HG02571 (cell line): ENCODE measurements at regions not wholly inside any gene's neighbourhood (a gene's known extent, or its start where the extent isn't known, plus 50 kb on each side); places are given as distances from the start of the nearest gene placed in this dataset.

ENCODE experiments used
- ATAC-seq: cut with Tn5 transposase; IDR thresholded peaks from one replicate; pipeline ENCODE4 v1.9.1; 2021; ENCODE audit warnings: mild to moderate bottlenecking, moderate library complexity; ENCODE audit not compliant: unreplicated experiment

- no peak for ATAC-seq
These were observed 907.6 kb downstream of the EPHA4 start for GRCh38 chr2:220664272-220665107.

GRCh38 chr2:220665108-220665471, 907.0 kb downstream of the EPHA4 start:
- no peak for ATAC-seq

- no peak for ATAC-seq
These were observed 902.8 kb downstream of the EPHA4 start for GRCh38 chr2:220669324-220669723.

- no peak for ATAC-seq
These were observed 901.6 kb downstream of the EPHA4 start for GRCh38 chr2:220670511-220670910.

- ATAC-seq: no peak
These were observed 898.8 kb downstream of the EPHA4 start for GRCh38 chr2:220673151-220673874.

- ATAC-seq: no peak
These were observed 898.1 kb downstream of the EPHA4 start for GRCh38 chr2:220674033-220674432.

GRCh38 chr2:220676695-220677094, 895.4 kb downstream of the EPHA4 start:
- no peak for ATAC-seq

- no peak for ATAC-seq
These were observed 893.2 kb downstream of the EPHA4 start for GRCh38 chr2:220678943-220679342.

GRCh38 chr2:220682616-220683015, 889.5 kb downstream of the EPHA4 start:
- ATAC-seq: no peak

- no peak for ATAC-seq
These were observed 888.0 kb downstream of the EPHA4 start for GRCh38 chr2:220684099-220684498.

GRCh38 chr2:220687231-220687843, 884.8 kb downstream of the EPHA4 start:
- peak; percentile 90 for ATAC-seq

- ATAC-seq: no peak
These were observed 876.5 kb downstream of the EPHA4 start for GRCh38 chr2:220695397-220696279.

- no peak for ATAC-seq
These were observed 875.8 kb downstream of the EPHA4 start for GRCh38 chr2:220696280-220696669.

GRCh38 chr2:220697011-220697410, 875.1 kb downstream of the EPHA4 start:
- ATAC-seq: no peak

- no peak for ATAC-seq
These were observed 871.0 kb downstream of the EPHA4 start for GRCh38 chr2:220701115-220701514.

- no peak for ATAC-seq
These were observed 868.8 kb downstream of the EPHA4 start for GRCh38 chr2:220703279-220703678.

- no peak for ATAC-seq
These were observed 868.0 kb downstream of the EPHA4 start for GRCh38 chr2:220704081-220704480.

- ATAC-seq: no peak
These were observed 867.3 kb downstream of the EPHA4 start for GRCh38 chr2:220704810-220705209.

- no peak for ATAC-seq
These were observed 866.4 kb downstream of the EPHA4 start for GRCh38 chr2:220705678-220706077.

- no peak for ATAC-seq
These were observed 864.8 kb downstream of the EPHA4 start for GRCh38 chr2:220707261-220707660.

- ATAC-seq: no peak
These were observed 863.7 kb downstream of the EPHA4 start for GRCh38 chr2:220708366-220708765.
